Loucy (cell line): ENCODE measurements at regions not wholly inside any gene's neighbourhood (a gene's known extent, or its start where the extent isn't known, plus 50 kb on each side); places are given as distances from the start of the nearest gene placed in this dataset.

Experiments
- CTCF ChIP-seq: fragments of 200-600 bp; sonication (generic); conservative IDR thresholded peaks from 2 replicates; pipeline ENCODE4 v1.5.1; 2014; ENCODE audit warnings: mild to moderate bottlenecking, antibody characterized with exemption, low read length
- EZH2phosphoT487 ChIP-seq: fragments of 200-600 bp; IDR thresholded peaks from 2 replicates; pipeline ENCODE4 v1.6.1; 2018; ENCODE audit warnings: antibody characterized with exemption, mild to moderate bottlenecking, moderate library complexity, borderline replicate concordance

- TF ChIP-seq CTCF, result no peak
- no peak for TF ChIP-seq EZH2phosphoT487
Observed at GRCh38 chr2:146213674-146214073, 1631.2 kb upstream of the ACVR2A start.
